H1 (cell line): ENCODE measurements at regions not wholly inside any gene's neighbourhood (a gene's known extent, or its start where the extent isn't known, plus 50 kb on each side); places are given as distances from the start of the nearest gene placed in this dataset.

Experiments
- CTCF ChIP-seq, 3 experiments: IDR thresholded peaks; 1 replicate in 2 of 3; 2 replicates in 1 of 3; pipeline versions ENCODE4 v1.5.1 to v1.6.1; 2011; ENCODE audit warnings: low read length in 3 of 3, mild to moderate bottlenecking in 3 of 3, inconsistent platforms in 2 of 3, low read depth in 1 of 3, moderate library complexity in 1 of 3; ENCODE audit not compliant: insufficient read depth in 1 of 3; ENCODE audit errors: control extremely low read depth in 1 of 3
- EP300 ChIP-seq, 2 experiments: IDR thresholded peaks; 1 replicate in 1 of 2; 2 replicates in 1 of 2; pipeline ENCODE4 v1.6.1; 2011 to 2012; ENCODE audit warnings: low read depth in 2 of 2, low read length in 2 of 2, mild to moderate bottlenecking in 2 of 2, borderline replicate concordance in 1 of 2, inconsistent platforms in 1 of 2, moderate library complexity in 1 of 2
- KDM1A ChIP-seq: fragments of 200-600, 300-600 bp; sonication (generic); IDR thresholded peaks from 2 replicates; pipeline ENCODE4 v1.7.1; 2016; ENCODE audit warnings: mild to moderate bottlenecking, low read length, borderline replicate concordance
- POLR2A ChIP-seq, 2 experiments: IDR thresholded peaks; 1 replicate in 1 of 2; 2 replicates in 1 of 2; pipeline ENCODE4 v1.6.1; 2011; ENCODE audit warnings: low read depth in 2 of 2, low read length in 2 of 2, mild to moderate bottlenecking in 2 of 2; ENCODE audit errors: control extremely low read depth in 1 of 2
- SIX5 ChIP-seq: IDR thresholded peaks from 2 replicates; pipeline ENCODE4 v1.6.1; 2011; ENCODE audit warnings: mild to moderate bottlenecking, low read depth, low read length
- SUZ12 ChIP-seq: fragments of 200-600 bp; sonication (generic); IDR thresholded peaks from 2 replicates; pipeline ENCODE4 v1.6.1; 2012; ENCODE audit warnings: mild to moderate bottlenecking, inconsistent platforms, low read length, moderate library complexity, mixed read lengths
- TAF1 ChIP-seq: IDR thresholded peaks from 2 replicates; pipeline ENCODE4 v1.6.1; 2011; ENCODE audit warnings: mild to moderate bottlenecking, low read depth, low read length
- TCF12 ChIP-seq: IDR thresholded peaks from 2 replicates; pipeline ENCODE4 v1.6.1; 2011; ENCODE audit warnings: low read depth, mild to moderate bottlenecking, low read length

- no peak for TF ChIP-seq KDM1A
- TF ChIP-seq EP300 (IDR thresholded peaks at IDR 0.05; ENCODE audit: borderline replicate concordance in 1 of 2, low read depth in 2 of 2, low read length in 2 of 2): no peak
- no peak for TF ChIP-seq TAF1
- TF ChIP-seq CTCF (IDR thresholded peaks at IDR 0.05; ENCODE audit: control extremely low read depth in 1 of 3, insufficient read depth in 1 of 3, low read depth in 1 of 3, low read length in 3 of 3): no peak
- no peak for TF ChIP-seq SIX5
- TF ChIP-seq TCF12: no peak
- no peak for TF ChIP-seq SUZ12
- TF ChIP-seq POLR2A (IDR thresholded peaks at IDR 0.05; ENCODE audit: control extremely low read depth in 1 of 2, low read depth in 2 of 2, low read length in 2 of 2): no peak
These were observed 420.5 kb upstream of the MKI67 start for GRCh38 chr10:128546651-128547165.
